ENCODE measurements at regions not wholly inside any gene's neighbourhood (a gene's known extent, or its start where the extent isn't known, plus 50 kb on each side); places are given as distances from the start of the nearest gene placed in this dataset.
"Not testable (repeated sequence)": the region's sequence is repeated elsewhere in the genome, so short reads cannot be mapped to it uniquely, and the experiment has no call there.

DNA sequence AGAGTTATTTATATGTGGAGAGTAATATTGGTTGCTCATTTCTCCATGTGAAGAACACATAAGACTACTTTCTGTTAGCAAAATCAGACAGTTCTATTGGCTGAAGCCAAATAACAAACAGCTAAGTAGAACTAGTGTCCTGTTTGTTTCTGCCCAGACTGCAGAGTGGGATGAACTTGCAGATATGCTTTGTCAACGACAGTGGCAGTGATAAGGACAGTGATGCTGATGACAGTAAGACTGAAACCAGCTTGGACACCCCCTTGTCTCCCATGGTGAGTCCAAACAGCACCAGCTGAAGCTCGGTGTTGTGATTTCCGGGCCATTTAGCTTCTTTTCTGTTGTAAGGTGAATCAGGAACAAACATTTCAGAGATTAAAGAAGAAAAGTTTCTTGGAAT is 102.6 kb upstream of the IL12A start:
- DNase-seq, result no peak

DNA sequence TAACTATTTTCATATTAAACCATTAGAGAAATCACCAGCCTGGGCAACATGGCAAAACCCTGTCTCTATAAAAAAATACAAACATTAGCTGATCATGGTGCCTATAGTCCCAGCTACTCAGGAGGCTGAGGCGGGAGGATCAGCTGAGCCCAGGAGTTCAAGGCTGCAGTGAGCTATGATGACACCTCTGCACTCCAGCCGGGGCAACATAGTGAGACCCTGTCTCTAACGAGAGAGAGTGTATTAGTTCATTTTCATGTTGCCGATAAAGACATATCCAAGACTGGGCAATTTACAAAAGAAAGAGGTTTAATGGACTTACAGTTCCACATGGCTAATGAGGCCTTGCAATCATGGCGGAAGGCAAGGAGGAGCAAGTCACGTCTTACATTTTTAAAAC is 102.1 kb upstream of the IL12A start:
- not testable (repeated sequence) for DNase-seq

DNA sequence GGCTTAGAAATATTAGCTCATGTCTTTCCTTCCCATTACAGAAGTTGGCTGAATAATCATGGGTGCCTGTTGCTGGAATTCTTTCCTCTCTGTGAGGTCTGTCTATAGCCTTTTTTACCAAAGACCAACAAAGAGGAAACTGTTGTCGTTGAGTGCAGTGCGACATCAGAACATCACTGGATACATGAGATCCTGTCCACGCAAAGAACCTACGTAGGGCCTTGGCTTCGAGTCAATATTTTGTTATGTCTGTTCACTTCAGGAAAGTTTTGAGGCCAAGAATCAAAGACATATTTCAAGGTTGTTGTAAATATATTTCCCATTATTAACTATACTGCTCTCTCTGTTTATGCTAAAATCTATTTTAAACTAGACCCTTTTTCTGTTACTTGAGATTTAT is 101.5 kb upstream of the IL12A start:
- DNase-seq, result no peak

DNA sequence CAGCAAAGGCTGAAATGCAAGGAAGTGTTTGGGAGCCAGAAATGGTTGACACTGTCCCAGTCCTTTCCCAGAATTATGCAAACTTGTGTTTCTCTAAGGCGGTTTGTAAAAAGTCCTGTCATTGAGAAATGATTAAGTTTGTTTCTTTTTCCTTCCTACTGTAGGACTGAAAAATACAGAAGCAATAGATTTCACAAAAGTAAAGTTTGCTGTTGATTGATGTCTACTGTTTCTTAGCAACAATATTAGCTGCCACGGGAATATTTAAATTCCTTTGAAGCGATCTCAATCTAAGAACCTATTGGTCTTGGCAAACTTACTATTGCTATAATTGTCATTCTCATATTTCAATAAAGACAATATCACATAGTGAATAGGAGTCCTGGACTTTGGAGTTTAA is 100.7 kb upstream of the IL12A start:
- DNase-seq, result no peak

DNA sequence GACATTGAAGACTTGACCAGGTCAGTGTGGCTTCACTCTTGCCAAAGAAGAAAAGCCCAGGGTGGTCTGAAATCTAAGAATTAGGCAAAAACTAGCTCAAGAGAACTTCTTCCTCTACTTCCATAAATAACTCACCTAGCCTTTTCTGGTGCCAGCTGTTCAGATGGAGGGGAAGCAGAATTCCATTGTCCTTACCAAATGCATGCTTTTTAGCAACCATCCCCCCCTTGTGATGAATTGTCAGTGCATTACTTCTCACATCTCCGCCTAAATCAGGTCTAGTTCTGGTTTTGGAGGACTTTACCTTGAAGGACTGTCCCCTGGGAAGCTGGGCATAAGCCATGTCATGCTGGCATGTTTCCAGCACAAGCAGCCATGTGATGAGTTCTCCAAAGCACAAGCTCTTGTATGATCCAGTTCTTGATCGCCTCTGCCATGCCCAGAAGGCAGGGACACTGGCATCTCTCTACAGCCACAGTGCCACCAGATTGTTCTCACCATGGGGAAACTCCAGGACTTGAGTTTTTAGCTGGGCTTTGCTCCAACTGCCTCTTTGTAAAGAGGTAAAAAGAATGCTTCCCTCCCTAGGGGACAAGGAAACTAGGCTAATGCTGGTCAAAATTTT is 96.4 kb upstream of the IL12A start:
- no peak for DNase-seq

DNA sequence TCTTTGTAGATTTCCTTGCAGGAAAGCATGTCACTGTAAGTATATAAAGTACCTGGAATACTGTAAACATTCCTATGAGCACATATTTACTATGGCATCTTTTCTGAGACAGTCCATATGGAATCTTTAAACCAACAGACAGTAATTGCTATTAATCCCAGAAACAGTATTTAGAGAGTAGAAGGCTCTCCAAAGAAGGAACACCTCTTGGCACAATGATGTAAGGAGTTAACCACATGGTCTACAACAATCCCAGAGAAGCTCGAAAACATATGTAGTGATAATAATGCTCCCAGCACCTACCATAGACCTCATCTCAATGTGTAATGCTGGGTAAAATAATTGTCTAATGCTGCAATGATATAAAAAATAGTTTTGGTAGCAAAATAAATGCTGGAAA is 95.8 kb upstream of the IL12A start:
- DNase-seq, result no peak

DNA sequence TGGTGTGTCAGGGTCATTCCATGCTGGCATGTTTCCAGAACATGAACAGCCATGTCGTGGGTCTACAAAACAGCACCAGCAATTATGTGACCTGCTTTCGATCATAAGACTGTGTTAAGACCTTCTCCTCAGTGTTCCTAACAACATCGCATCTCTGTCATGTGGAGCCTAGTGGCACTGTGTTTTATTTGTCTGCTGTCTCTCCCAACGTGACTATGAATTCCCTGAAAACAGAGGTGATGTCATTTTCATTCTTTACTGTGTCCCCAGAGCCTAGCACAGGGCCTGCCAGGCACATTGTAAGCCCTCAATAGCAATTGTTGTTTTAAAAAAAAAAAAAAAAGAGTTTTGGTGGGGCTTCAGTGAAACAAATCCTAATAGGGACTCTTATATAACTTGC is 94.2 kb upstream of the IL12A start:
- DNase-seq, result no peak

DNA sequence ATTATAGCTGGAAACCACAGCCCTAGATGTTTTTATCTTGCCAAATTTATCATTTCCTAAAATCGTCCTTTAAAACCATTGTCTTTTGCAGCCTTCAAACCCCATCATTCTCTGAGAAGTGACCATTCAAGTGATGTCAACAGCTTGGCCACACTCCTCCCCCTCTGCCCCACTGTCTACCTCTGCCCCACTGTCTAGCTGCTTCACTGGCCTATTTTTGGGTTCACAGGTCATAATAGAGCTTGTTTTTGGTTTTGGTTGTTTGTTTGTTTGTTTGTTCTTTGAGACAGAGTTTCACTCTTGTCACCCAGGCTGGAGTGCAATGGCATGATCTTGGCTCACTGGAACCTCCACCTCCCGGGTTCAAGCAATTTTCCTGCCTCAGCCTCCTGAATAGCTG is 93.2 kb upstream of the IL12A start:
- no peak for DNase-seq

DNA sequence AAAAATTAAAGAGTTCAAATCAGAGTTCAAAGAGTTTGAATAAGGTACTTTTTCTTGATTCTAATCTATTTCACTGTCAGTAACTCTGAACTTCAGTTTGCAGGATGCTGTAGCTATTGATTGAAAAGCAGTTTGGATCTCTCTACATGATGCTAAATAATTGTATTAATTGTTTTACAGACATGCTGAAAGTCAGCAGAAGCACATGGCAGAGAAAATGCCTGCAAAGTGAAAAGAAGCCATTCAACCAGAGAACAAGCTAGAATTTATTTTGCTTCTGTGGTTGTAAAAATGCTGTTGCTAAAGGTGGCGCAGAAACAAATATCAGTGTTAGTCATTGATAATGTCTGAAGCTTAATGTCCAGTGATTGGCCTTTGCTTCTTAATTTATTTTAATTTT is 92.1 kb upstream of the IL12A start:
- no peak for DNase-seq

DNA sequence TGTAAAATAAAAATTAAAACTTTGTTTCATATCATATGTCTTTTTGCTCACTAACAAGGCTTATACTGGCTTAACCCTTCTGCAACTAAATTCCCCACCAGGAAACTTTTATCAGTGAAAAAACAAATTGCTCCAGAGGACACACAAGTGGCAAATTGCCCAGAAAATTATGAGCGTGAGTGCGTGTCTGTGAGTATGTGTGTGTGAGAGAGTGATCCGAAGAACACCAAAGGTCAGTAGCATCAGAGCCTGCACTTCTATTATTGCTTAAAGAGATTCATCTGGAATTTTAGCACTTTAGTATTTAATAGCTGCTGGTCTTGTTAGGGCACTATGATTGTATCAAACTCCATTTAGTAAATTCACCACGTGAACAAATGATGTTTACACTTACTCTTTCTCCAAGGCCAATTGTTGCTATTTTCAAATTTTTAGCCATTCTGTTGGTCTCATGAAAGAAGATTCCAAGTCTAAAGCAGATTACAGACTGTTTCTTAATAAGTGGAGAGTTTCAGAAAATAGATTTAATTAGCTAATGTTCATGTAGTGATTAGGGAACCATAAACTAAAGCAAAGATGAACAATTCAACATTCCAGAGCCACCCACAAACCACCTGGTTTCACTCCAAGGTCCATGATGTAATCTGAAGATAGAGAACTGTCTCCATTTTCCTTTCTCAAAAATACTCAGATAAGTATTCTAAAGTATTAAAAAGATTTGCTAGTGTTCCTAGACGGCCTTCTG is 91.1 kb upstream of the IL12A start:
- DNase-seq, result peak; percentile 73

DNA sequence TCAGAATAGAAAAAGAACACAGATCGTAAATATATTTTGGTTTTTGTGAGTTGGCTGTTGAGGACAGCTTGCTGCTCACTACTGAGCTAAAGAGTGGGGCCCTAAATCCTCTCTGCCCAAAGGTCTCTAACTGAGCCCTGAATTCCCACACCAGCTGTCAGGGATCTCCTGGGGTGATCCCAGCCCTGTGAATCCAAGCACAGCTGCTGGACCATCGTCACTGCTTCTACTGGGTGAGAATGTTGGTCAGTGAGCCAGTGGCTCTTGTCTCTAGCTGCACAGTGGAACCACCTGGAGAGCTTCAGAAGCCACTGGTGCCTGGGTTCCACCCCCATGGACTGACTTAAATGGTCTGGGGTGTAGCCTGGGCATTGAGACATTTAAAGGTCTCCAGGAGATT is 90.5 kb upstream of the IL12A start:
- DNase-seq, result no peak

DNA sequence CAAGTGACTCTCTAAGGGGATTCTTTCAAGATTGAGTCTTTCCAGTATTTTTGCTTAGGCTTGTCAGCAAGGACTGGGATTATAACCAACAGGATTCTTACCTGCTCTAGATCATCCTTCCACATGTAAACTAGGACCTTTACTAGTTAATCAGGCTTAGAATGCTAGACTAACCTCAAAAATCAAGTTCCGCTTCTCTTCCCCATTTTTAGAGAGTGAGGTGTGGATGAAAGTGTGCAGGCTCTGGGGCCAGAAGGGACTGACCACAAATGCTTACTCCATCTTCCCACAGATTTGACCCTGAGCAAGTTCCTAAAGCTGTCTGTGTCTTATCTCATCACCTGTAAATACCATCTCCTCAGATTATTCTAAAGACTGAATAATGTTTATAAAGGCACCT is 89.5 kb upstream of the IL12A start:
- DNase-seq, result no peak

DNA sequence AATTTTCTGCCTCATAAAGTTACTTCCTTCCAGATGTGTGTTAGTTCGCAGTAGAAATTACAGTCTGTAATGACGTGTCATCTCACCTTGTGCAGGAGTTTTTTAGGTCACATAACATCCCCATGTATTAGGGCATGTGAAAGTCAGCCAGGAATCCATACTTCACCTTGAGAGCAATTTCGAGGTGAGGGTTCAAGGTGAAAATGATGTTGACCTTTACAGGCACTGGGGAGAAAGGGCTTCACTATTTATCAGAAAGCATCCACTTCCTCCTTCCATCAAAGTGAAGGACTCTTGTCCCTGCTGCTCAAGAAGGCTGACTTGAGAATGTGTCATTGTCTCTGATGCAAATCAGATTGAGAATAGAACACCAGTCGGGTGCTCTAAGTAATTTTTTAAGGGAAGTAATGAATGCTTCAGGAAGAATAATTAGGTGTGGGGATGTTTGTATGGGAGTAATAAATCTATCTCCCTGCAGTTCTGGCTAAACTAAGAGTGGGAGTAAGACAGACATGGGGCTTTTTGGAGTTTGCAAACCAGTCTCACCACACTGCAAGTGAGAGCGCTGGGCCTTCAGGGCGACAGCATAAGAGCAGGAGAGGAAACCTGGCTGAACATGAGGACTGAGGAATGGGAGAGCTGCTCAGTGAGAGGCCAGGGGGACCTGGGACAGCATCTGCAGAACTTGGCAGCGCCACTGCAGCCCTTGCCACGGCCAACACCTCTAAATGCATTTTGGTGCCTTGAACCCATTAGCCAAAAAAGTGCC is 85.9 kb upstream of the IL12A start:
- DNase-seq, result no peak

DNA sequence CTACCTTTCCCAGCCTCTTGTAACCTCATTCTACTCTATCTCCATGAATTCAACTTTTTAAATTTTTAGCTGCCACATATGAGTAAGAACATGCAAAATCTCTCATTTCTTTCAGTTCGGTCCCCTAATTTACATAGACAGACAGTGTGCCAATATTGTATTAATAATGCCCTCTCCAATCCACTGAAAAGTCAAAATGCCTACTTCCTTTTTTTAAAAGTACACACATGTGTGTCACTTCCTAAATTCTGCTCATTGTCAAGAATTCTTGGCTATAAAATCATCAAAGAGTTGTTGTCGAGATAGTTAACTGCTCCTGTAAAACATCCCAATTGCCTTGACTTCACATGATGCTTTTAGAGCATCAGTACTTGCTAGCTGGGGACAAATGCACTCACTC is 84.2 kb upstream of the IL12A start:
- no peak for DNase-seq

DNA sequence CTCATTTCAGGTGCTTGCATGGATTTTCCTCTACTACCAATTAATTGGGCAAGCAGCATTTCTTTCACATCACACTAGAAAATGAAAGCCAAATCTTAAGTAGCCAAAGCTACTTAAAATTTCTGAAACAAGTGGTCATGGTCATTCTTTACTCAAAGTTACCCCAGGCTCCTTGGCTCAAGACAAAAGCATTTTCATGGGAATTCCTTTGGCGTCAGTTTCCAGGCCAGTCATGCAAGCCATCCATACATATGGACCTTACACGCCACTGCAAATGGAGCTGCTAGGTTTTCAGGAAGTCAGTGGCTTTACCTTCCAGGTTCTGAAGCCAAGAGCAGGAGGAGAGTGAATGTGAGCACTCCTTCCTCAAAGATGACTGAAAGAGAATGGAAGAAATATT is 83.7 kb upstream of the IL12A start:
- DNase-seq, result no peak

DNA sequence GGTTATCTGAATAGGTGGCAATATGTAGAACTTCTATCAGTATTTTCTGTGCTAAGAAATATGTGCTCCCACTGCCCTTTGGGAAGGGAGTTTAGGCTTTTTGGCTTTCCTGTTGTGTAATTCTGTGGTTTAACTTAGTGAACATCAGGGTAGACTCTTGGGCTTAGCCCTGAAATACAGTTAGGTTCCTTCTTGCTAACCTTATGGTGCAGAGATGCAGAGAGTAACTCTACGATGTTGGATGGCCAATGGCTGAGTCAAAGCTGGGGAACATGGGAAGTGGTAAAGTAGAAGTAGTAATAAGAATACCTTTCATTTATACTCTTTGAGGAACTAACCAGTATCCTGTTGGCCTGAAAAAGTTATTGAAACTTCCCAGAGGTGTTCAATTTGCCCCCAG is 80.8 kb upstream of the IL12A start:
- no peak for DNase-seq

DNA sequence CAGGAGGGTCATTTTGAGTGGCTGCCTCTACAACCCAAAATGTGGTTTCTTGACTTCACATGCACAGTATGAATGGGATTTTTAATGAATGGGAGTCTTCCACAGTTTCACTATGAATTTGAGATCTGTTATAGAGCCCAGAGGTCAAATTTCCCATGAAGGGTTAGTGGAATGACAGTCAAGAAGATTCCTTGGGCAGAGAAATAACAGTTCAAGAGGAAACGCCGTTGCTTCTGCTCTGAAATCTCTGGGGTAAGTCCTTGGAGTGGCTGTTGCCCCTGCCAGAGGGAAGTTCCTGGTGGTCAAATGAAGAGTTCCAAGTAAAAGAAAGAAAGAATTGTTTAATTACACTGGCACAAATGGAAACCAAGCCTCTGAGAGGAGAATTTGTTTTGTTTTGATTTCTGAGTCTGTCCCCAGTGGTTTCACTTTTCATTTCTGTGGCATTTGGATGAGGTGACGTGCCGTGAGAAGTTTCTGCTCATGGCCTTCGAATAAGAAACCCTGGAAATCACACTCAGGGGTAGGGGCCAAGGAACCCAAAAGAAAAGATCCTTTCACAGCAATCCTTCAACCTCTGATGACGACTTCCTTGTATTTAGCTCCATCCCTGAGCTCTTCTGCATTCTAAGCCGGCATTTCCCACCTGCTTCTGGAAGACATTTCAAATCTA is 77.5 kb upstream of the IL12A start:
- DNase-seq, result no peak

DNA sequence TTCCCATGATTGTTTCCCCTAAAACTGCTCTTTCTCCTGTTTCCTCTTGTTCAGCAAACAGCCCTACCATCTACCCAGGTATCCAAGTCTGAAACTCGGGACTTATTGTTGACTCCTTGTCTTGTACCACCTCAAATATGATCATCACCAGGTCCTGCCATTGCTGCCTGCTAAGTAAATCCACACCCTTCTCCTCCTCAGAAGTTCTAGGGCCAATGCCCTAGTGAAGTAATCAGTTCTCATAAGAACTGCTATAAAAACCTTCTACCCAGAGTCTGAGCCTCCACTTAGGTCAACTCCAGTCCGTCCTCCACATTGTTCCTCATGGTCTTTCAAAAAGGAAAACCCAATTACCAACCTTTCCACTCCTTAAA is 77.0 kb upstream of the IL12A start:
- no peak for DNase-seq

DNA sequence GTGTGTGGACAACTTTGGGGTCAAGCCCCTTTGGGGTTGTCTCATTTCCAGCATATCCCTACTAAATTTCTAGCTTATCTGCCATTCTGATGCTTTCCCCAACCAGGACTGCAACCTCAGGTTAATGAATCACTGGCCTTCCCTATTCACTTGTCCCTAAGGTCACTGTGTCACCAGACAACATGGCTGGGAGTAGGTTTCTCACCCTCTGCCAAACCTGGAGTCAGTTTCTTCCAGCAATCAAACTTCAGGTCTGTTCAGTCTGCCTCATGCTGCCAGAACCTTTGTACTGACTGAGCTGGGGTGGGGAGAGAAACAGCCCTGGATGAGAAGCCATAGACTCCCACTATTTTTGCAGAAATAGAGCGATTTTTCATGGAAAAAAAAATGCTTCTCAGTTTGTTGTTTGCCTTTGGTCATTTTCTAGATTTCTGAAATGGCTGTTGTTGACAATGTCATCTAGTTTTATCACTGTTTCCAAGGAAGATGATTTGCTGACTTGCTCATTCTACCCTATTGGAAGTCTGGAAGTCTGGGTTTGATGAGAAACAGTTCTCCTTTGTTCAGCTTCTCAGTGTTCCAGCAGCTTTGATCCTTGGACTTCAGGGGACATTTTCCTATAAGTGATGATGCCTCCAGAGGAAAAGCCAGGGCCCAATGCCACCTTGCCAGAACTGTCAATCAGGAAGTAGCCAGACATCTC is 74.8 kb upstream of the IL12A start:
- no peak for DNase-seq

DNA sequence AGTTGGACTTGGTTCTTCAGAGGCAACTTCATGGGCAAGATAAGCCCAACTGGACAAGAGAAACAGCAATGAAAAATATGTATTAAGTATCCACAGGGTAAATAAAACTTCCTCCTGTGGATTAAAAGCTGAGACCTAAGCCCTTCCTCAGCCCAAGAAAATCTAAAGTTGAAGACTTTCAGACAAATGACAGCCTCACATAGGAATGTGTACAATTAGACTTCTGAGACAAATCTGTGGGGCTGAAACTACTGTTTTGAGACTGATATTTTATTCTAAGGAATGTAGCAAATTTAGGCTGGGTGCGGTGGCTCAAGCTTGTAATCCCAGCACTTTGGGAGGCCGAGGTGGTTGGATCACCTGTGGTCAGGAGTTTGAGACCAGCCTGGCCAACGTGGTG is 74.2 kb upstream of the IL12A start:
- no peak for DNase-seq

DNA sequence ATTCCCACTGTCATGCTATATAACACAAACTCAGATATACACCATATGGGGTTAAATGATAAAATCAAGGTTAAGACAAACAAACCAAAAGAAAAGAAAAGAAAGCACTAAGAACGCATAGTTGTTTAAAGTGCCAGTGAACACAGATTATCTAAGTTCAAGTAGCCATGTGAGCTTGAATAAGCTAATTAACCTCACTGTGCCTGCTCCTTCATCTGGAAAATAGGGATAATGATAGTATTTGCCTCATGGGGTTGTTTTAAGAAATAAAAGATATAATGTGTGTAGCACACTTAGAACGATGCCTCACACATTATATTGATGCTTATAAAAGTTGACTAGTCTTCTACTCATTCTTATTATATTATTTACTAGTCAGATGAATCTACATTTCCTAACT is 72.6 kb upstream of the IL12A start:
- no peak for DNase-seq

DNA sequence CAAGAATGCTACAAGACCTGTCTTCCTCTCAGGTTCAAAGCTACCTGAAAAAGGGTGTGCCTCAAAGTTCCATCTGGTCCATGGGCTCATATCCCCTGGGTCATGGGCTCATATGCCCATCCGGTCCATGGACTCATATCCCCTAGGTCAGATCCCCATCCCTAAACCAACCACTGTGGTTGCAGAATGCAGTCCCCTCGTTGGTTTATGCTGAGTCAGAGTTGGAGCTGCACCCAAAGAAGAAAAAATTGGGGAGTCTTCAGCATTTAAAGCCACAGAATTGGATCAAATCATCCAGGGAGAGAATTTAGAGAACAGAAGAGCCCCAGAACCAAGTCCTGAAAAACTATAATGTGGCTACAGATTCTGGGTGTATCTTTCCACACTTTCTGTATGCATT is 71.5 kb upstream of the IL12A start:
- no peak for DNase-seq

DNA sequence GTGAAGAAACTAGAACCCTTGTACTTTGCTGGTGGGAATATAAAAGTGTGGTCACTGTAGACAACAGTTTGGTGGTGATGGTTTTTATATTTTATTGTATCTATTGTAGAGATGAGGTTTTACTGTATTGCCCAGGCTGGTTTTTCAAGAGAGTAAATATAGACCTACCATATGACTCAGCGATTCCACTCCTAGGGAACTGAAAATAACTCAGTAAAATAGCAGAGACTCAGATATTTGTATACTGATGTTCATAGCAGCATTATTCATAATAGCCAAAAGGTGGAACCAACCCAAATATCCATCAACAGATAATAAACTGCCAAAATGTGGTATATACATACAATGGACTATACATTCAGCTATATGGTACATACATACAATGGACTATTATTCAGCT is 68.8 kb upstream of the IL12A start:
- DNase-seq, result peak; percentile 64
